HG02870 (cell line): ENCODE measurements at regions not wholly inside any gene's neighbourhood (a gene's known extent, or its start where the extent isn't known, plus 50 kb on each side); places are given as distances from the start of the nearest gene placed in this dataset.
"Not testable (repeated sequence)": the region's sequence is repeated elsewhere in the genome, so short reads cannot be mapped to it uniquely, and the experiment has no call there.

Experiments used
- ATAC-seq: cut with Tn5 transposase; IDR thresholded peaks from one replicate; pipeline ENCODE4 v1.9.1; 2021; ENCODE audit warnings: mild to moderate bottlenecking, moderate library complexity; ENCODE audit not compliant: unreplicated experiment

DNA sequence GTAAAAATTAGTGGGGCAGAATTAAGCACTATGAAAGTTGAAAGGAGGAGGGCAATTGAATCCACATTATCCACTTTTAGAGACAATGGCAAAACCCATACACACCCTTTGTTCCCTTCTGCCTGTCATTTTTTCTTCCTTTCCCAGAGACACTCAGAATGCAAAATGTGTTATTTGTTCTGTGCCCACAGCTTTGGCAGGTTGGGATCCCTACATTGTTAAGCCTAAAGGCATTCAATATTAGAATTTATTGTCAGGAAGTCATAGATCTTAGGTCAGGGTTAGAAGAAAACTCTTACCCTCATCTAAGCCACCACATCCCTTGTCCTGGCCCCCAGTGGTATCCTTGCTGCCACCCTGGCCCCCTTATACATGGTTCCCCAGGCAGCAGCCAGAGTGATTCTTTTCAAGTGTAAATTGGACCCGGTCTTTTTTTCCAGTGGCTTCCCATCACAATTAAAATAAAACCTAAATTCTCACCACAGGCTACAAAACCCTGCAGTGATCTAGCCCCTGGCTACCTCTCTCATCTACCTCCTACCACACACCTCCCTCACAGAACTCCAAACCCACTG lies 470.1 kb upstream of the ATP11B start:
- no peak for ATAC-seq

DNA sequence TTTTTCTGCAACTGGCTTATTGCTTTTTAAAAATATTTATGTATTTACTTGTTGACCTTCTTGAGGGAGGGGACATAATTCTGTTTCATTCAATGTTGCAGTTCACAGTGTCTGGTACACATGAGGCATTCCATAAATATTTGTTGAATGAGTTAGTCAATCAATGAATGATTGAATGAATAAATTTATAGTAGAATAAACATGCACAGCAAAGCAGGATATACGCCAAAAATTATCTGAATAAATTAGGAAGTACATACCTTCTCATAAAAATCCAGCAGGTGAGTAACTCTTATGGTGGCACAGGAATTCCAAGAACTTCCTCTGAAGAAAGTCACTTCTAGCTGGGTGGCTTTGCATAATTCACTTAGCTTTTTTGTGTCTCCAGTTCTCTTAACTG lies 469.4 kb upstream of the ATP11B start:
- ATAC-seq: no peak

DNA sequence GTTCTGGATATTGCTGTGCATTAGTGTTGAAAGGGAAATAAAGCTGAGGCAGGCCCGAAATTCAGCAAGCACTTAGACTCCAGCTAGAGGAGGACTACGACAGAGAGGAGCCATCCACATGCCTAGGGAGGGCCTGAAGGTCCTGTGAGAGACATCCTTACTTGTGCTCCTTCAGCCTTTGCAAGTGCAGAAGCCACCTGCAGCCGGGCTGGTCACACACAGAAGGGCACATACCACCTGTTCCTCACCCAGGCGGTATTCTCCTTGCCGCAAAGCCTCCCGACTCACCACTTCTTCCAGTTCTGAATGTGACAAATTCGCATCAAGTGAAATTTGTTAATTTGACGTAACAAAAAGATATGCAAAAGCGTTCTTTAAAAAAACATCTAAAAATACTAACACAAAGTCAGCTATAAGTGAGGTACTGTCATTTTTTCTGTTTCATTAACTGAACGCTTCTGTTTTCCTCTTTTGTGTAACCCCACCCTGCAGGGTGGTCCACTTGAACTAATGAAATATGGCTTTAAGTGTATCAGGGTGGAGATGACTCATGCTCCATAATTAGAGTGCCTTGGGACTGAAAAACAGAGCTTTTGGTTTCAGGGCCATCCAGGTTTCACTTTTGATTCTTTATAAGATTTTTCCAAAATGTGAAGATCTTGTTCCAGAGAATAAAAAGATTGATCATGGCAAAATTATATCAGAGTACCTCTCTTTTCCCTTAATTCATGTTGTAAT lies 467.9 kb upstream of the ATP11B start:
- no peak for ATAC-seq

DNA sequence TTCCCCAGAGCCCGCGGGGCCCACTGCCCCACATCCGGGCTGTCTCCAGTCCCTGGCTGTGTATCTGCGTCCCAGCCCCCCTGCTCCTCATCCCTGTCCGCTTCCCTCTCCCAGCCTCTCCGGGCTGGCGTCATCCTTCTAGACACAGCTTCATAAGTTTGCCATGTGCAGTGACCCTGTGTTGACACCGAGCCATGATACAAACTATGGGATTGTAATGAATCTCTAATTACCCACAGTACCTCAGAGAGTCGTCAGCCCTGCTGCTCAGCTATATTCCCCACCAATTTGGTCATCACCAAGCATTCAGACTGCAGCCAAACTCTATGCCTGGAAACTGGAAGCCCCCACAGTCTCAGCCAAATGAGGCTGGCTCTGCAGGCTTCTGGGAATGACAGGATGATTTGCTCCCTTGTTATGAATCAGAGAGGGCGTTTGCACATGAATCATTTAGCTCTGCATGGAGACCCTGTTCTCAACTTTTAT lies 466.1 kb upstream of the ATP11B start:
- no peak for ATAC-seq

DNA sequence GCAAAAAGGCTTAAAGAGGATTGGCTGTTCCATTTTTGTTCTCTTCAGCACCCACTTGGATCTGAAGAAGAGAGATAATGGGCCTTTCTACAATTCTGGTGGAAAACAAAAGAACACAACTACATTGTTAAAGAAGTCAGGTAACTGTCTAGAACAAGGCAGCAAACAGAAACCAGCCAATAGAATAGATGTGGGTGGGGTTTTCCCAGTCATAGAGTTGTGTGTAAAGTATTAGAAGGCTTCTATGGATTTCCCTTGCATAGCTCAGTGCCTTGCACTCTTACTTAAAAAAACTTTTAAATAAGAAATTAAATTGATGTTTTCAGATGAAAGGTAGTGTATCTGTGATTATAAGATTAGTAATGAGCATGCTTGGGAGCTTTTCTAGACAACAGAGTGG lies 462.7 kb upstream of the ATP11B start:
- ATAC-seq: peak; percentile 63

DNA sequence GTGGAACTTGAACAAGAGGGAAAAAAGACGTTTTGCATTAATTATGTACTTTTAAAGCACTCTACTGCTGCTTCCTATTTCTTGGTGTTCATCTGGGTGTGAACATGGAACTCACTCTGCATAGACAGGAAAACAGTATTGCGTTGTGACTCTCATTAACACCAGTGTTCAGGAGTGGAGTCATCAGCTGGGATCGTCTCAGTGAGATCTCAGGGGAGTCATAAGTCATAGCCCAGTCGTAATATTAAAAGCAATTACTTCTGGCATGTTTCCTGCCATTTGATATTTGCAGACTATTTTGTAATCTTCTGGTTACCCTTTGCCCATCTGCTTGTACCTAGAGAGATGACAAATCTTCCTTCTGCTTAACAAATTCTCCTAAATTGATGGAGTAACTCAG lies 462.0 kb upstream of the ATP11B start:
- no peak for ATAC-seq

DNA sequence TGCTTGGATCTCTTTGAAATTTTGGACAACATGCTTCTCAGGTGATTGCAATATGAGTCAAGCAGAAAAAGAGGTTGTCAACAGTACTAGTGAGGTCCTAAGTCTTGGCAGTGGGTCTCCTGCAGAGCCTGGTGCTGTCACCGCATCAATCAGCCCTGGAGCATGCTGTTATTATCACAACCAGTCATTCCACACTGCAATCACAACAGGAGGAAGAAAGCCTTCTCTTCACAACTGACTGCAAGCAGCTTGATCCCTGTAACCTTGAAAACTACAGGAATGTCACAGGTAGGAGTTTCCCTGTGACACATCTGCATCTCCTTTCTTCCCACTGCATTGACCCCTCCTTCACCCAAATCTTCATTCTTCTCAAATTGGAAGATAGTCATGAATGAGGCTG lies 451.1 kb upstream of the ATP11B start:
- no peak for ATAC-seq

DNA sequence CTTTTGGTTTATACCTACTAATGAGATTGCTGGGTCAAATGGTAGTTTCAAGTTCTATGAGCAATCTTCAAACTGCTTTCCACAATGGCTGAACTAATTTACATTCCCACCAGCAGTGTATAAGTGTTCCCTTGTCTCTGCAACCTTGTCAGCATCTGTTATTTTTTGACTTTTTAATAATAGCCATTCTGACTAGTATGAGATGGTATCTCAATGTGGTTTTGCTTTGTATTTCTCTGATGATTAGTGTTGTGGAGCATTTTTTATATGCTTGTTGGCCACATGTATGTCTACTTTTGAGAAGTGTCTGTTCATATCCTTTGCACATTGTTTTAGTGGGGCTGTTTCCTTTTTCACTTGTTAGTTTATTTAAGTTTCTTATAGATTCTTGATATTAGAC lies 449.3 kb upstream of the ATP11B start:
- not testable (repeated sequence) for ATAC-seq

DNA sequence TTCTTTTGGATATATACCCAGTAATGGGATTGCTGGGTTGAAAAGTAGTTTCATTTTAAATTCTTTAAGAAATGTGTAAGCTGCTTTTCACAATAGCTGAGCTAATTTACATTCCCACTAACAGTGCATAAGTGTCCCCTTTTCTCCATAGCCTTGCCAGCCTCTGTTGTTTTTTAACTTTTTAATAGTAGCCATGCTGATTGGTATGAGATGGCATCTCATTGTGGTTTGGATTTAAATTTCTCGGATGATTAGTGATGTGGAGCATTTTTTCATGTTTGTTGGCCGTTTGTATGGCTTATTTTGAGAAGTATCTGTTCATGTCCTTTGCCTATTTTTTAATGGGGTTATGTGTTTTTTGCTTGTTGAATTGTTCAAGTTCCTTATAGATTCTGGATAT lies 444.3 kb upstream of the ATP11B start:
- no peak for ATAC-seq

DNA sequence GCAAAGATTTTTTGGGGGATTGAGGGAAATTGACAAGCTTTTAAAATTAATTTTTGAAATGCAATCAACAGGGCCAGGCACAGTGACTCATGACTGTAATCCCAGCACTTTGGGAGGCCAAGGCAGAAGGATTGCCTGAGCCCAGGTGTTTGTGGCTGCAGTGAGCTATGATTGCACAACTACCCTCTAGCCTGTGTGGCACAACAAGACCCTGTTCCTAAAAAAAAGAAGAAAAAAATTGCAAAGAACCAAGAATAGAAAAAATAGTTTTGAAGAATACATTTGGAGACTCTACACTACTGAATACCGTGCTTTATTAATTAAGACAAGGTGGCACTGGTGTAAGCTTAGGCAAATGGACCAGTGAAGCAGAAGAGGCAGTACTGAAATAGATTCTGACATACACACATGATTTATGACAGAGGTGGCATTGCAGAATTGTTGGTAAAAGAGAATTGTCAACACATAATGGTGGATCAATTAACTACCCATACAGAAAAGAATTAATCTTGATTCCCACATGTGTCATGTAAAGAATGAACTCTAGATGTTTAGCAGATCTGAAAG lies 443.3 kb upstream of the ATP11B start:
- no peak for ATAC-seq

DNA sequence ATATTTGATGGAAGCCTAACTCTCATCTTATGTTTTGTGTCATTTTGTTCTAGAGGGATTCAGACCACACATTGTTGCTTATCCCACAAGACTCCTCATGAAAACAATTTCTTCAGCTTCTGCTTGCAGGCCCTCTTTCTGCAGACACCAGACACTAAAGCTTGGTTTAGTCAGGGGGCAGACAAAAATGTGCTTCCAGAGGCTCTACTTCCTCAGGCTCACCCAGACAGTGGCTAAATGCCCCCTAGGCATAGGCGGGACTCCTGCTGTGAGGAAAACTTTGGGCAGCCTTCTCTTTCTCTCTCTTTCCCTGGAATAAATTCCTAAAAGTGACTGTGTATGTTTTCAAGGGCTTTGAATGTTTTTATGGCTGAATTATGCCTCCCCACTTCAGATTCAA lies 435.4 kb upstream of the ATP11B start:
- ATAC-seq: no peak

DNA sequence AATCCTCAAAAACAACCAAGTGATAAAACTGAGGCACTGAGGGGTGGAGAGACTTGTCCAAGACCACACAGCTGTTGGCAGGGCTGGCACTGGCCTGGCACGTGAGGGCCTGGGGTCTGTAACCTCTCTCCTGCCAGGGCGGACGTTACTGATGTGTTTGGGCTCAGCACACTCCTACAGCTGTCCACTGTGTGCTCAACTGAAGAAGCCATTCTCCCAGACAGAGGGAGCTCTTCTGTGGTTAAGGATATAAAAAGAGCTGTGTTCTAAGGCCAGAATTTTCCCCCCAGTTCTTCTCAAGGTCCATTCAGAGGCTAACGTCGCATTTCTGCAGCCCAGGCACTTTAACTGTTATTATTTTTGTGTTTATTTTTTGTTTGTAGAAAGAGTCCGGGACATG lies 429.0 kb upstream of the ATP11B start:
- no peak for ATAC-seq

DNA sequence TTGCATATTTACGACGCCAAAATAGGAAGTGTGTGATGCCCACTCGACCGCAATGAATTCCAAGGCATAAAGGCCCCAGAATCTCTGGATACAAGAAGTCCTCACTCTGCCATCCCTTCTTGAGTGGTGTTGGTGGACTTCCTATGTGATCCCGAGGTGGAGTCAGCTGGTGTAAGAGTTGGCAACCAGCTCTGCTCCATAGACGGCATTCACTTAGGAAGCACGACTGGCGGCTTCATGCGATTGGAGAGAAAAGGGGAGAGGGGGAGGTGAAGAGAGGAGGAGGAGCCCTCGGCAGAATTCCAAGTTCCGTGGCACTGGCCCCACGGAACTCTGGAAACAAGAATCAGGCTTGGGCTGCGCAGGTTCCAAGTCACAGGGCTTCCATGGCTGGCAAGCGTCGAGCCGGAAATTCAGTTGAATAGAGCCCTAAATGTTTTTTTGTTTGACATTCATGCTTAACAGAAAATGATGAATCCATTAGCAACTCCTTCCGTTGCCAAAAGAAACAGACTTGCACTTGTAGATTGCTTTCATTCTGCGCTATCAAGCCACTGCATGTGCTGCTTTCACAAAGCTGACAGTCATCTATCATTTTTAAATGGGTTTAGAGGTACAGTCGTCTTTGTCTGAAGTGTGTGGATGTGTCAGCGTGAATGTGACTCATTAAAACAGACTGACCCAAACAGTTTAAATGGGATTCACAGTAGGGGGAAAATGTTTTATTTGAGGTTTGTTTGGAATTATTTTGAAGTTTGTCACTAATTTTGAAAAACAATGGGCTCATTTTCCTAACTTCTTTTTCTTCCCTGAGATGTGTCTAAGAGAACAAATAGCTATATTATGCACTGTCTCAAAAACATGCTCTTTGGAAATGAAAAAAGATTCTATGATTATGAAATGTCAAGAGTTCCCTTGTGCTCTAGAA lies 428.3 kb upstream of the ATP11B start:
- no peak for ATAC-seq

DNA sequence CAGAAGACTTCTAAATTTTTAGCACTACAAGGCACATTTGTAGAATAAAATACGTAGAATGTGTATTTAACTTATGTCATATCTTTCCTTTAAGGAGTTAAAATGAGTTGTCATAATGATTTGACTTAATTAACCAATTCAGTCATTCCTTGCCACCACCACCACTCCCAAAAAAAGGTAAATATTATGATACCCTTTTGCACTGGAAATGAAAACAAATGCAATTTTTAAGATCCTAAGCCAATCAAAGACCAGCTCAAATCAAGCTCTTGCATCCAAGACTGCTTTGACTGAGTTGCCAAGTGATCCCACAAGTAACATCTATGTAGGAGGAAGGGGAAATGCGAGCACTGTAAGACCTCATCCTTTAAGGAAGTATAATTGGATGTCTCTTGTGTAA lies 426.6 kb upstream of the ATP11B start:
- no peak for ATAC-seq

DNA sequence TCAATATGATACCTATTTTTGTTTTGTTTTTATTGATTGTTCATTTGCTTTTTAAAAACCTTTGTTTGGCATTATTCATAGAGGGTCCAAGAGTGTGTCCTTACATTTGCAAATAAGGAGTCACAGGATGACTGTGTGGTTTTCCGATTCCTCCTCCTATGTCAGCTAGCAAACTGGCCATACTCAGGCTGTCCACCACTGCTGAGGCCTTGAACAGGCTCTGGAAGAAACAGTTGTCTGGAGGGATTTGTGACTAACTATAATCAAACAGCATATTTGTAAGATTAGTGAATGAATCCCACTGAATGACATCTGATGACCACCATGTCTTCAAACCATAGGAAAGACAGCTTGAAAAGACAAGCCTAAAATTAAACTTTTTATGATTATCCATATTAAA lies 423.4 kb upstream of the ATP11B start:
- ATAC-seq: no peak

DNA sequence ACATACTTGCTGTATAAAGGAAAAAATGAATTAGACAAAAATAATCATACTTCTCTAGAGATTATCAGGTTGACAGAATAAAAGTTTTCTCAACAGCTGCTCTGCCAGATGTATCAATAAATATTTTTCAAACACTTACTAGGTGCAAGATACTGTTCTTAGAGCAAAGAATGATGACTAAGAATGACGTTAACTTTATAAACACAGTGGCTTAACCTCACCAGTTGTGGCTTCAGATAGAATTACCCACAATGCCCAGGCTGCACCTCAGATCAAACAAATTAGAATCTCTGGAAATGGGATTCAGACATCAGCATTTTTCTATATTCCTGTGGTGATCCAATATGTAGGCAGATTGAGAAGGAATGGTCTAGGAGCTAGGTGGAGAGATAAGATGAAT lies 422.4 kb upstream of the ATP11B start:
- ATAC-seq: no peak

DNA sequence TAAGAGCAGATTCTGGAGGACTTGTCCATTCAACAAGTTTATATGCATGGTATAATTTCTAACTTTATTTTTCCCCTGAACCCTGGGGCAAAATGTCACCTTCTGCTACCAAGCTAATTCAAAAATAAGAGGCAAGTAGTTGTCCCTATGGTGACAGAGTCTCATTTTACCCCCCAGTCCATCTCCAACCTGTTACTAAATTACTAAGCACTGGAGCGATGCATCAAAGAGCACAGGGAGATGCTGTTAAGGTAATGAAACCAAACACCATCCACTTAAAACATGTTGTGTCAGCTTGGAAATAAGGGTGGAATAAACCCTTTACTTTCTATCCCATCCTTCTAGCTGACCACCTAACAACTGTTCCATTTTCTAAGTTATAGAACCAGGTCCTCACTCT lies 417.4 kb upstream of the ATP11B start:
- no peak for ATAC-seq

DNA sequence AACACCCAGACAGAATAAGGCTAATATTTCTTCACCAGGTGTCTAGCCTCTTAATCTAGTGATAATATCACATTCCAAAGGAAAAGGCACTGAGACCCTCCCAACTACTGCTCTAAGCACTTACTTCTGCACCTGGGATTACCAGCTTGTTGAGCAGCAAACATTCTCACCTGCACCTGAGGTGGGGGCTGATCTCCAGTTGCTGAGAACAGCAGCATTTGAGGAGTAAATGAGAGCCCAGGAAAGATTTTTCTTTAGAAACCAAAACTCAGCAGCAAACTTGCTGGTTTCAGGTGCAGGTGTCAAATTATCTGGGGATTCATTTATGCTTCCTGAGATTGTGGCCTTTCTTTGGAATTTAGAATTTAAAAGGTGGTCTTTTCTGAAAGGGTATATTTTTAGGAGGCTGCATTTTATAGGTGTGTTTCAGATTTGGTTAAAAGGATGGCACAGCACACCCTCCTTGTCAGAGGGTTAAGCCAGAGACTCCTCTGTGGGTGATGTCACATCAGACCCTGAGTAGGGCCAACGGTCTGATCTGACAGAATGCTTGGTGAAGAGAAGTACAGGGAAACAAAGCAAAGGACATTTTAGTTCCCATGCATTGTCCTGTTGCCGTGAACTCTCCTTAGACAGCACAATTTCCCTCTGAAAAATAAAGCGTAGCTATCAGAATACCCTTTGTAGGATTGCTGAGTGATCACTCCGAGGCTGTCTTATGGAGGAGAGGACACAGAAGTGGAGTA lies 411.0 kb upstream of the ATP11B start:
- no peak for ATAC-seq

DNA sequence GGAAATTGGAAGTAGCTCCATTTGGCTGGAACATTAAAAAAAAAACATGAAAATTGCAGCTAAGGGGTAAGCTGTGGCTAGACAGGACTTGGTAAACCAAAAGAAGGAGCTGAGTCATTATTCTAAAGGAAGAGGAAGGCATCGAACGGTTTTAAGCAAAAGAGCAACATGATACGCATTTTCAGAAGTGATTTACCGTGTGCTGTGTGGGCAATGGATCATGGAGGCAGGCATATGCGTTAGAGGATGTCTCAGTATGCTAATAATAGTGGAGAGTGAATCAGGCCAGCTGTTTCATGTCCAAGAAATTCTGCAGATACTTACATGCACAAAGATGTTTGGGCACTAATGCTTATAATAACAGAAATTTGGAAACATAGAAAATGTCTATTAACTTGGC lies 409.1 kb upstream of the ATP11B start:
- ATAC-seq: no peak

DNA sequence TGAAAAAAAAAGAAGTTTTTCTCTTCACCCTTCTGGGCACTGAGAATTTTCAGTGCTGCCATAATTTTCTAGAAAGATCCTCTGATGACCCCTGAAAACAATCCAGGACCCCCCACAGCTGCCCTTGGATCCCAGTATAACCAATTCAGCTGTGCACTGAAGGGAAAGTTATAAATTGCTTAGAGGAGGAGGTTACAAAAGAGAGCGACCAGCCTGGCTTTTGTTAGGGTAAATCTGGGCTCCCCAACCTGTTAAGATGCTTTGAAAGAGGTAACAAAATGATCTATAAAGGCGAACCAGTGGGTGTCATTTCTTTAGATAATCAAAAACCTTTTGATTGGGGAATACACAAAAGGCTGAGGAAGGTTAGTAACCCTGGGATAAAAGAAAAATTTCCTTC lies 407.9 kb upstream of the ATP11B start:
- no peak for ATAC-seq

DNA sequence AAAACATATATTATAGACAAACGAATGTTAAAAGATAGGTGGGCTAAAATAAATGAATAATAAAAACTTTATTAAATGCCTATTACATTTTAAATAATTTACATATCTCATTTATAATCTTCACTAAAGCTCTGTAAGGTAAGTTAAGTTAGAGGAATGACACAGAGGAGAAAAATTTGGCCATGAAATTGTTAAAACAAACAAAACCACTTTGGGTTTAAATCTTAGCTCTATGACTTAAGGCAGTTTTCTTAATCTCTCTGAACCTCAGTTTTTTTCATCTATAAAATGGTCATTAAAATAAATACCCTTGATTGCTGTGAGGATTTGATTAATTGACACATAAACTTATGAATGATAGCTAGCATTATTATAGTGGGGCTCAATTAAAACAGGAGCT lies 404.8 kb upstream of the ATP11B start:
- no peak for ATAC-seq
